HG03066 (cell line): ENCODE measurements at regions not wholly inside any gene's neighbourhood (a gene's known extent, or its start where the extent isn't known, plus 50 kb on each side); places are given as distances from the start of the nearest gene placed in this dataset.

ENCODE experiments used
- ATAC-seq: cut with Tn5 transposase; IDR thresholded peaks from one replicate; pipeline ENCODE4 v1.9.1; 2021; ENCODE audit warnings: low read depth; ENCODE audit not compliant: unreplicated experiment

- no peak for ATAC-seq
Measured at GRCh38 chr17:68749349-68750207, 148.4 kb upstream of the FAM20A start.

GRCh38 chr17:68748381-68748780 lies 147.2 kb upstream of the FAM20A start:
- ATAC-seq = no peak

GRCh38 chr17:68740555-68741447 lies 139.6 kb upstream of the FAM20A start:
- ATAC-seq = no peak

GRCh38 chr17:68737761-68738443 lies 136.7 kb upstream of the FAM20A start:
- ATAC-seq = no peak

GRCh38 chr17:68734931-68735330 lies 133.8 kb upstream of the FAM20A start:
- ATAC-seq = no peak

- no peak for ATAC-seq
Measured at GRCh38 chr17:68734187-68734900, 133.2 kb upstream of the FAM20A start.

- no peak for ATAC-seq
Measured at GRCh38 chr17:68733241-68734176, 132.3 kb upstream of the FAM20A start.

GRCh38 chr17:68732301-68732749 lies 131.2 kb upstream of the FAM20A start:
- ATAC-seq = no peak

GRCh38 chr17:68731465-68731864 lies 130.3 kb upstream of the FAM20A start:
- no peak for ATAC-seq

- no peak for ATAC-seq
Measured at GRCh38 chr17:68719431-68719830, 118.3 kb upstream of the FAM20A start.

GRCh38 chr17:68718926-68719325 lies 117.8 kb upstream of the FAM20A start:
- ATAC-seq = no peak

- no peak for ATAC-seq
Measured at GRCh38 chr17:68718465-68718864, 117.3 kb upstream of the FAM20A start.

- ATAC-seq = no peak
Measured at GRCh38 chr17:68714676-68715075, 113.5 kb upstream of the FAM20A start.

- ATAC-seq = no peak
Measured at GRCh38 chr17:68711858-68712257, 110.7 kb upstream of the FAM20A start.

- ATAC-seq = no peak
Measured at GRCh38 chr17:68710976-68711375, 109.8 kb upstream of the FAM20A start.

- ATAC-seq = no peak
Measured at GRCh38 chr17:68710035-68710780, 109.0 kb upstream of the FAM20A start.

- ATAC-seq = no peak
Measured at GRCh38 chr17:68709461-68709860, 108.3 kb upstream of the FAM20A start.

- ATAC-seq = no peak
Measured at GRCh38 chr17:68707031-68707430, 105.9 kb upstream of the FAM20A start.
